HepG2 (cell line): ENCODE measurements at regions not wholly inside any gene's neighbourhood (a gene's known extent, or its start where the extent isn't known, plus 50 kb on each side); places are given as distances from the start of the nearest gene placed in this dataset.

ENCODE experiments used
- ARNT ChIP-seq: fragments of 450-650 bp; IDR thresholded peaks from 2 replicates; pipeline ENCODE4 v1.6.1; 2017
- ATF7 ChIP-seq, 2 experiments: fragments of 450-650 bp in 1 of 2; sonication (generic) in 1 of 2; formaldehyde crosslinking in 1 of 2; IDR thresholded peaks; 2 replicates each; pipeline versions ENCODE4 v1.4.0 to v1.6.1; 2016 to 2020; ENCODE audit warnings: antibody characterized with exemption in 1 of 2, mild to moderate bottlenecking in 1 of 2, missing genetic modification reagents in 1 of 2
- DPF2 ChIP-seq: sonication (generic); formaldehyde crosslinking; IDR thresholded peaks from 2 replicates; pipeline ENCODE4 v1.4.0; 2020; ENCODE audit warnings: mild to moderate bottlenecking, low read depth, missing genetic modification reagents, borderline replicate concordance
- ELF1 ChIP-seq: sonication (generic); formaldehyde crosslinking; IDR thresholded peaks from 2 replicates; pipeline ENCODE4 v1.4.0; 2020; ENCODE audit warnings: missing genetic modification reagents
- GABPA ChIP-seq, 2 experiments: IDR thresholded peaks; 2 replicates each; pipeline ENCODE4 v1.6.1; 2011 to 2016; ENCODE audit warnings: low read depth in 2 of 2, low read length in 1 of 2, missing biosample characterization in 1 of 2, missing genetic modification characterization in 1 of 2
- POLR2A ChIP-seq, 2 experiments: IDR thresholded peaks; 2 replicates each; pipeline ENCODE4 v1.6.1; 2011; ENCODE audit warnings: low read depth in 2 of 2, low read length in 2 of 2, mild to moderate bottlenecking in 1 of 2, moderate library complexity in 1 of 2; ENCODE audit not compliant: insufficient read depth in 1 of 2
- RNF219 ChIP-seq: sonication (generic); formaldehyde crosslinking; IDR thresholded peaks from 2 replicates; pipeline ENCODE4 v1.5.0; 2020; ENCODE audit warnings: mild to moderate bottlenecking, missing genetic modification reagents
- SP1 ChIP-seq, 2 experiments: fragments of 450-650 bp in 1 of 2; sonication (generic) in 1 of 2; formaldehyde crosslinking in 1 of 2; IDR thresholded peaks; 2 replicates each; pipeline versions ENCODE4 v1.4.0 to v1.6.1; 2016 to 2020; ENCODE audit warnings: missing genetic modification reagents in 1 of 2
- SRF ChIP-seq: IDR thresholded peaks from 2 replicates; pipeline ENCODE4 v1.6.1; 2011; ENCODE audit warnings: mild to moderate bottlenecking, low read depth, low read length, moderate library complexity
- TCF12 ChIP-seq, 2 experiments: fragments of 450-650 bp in 1 of 2; sonication (generic) in 1 of 2; formaldehyde crosslinking in 1 of 2; IDR thresholded peaks; 2 replicates each; pipeline versions ENCODE4 v1.6.1 to v1.8.0; 2017 to 2022; ENCODE audit warnings: antibody characterized with exemption in 1 of 2, mild to moderate bottlenecking in 1 of 2, missing genetic modification reagents in 1 of 2, moderate library complexity in 1 of 2

GRCh38 chr9:73923796-73924195 lies 573.3 kb upstream of the RORB start:
- TF ChIP-seq GABPA (IDR thresholded peaks at IDR 0.05; ENCODE audit: low read depth, low read length) (no peak), GABPA (CRISPR knock-in tag; IDR thresholded peaks at IDR 0.05; ENCODE audit: low read depth) (no peak), RNF219 (CRISPR knock-in tag) (no peak), ELF1 (CRISPR knock-in tag) (no peak), SP1 (IDR thresholded peaks at IDR 0.05) (no peak), SP1 (CRISPR knock-in tag; IDR thresholded peaks at IDR 0.05) (no peak), DPF2 (no peak), SRF (no peak), ATF7 (IDR thresholded peaks at IDR 0.05) (no peak), ATF7 (CRISPR knock-in tag; IDR thresholded peaks at IDR 0.05) (no peak), ARNT (no peak), TCF12 (IDR thresholded peaks at IDR 0.05) (no peak), TCF12 (CRISPR knock-in tag; IDR thresholded peaks at IDR 0.05) (no peak), POLR2A (IDR thresholded peaks at IDR 0.05; ENCODE audit: insufficient read depth in 1 of 2, low read depth in 2 of 2, low read length in 2 of 2) (no peak)
